IMR-90 (cell line): ENCODE measurements at regions not wholly inside any gene's neighbourhood (a gene's known extent, or its start where the extent isn't known, plus 50 kb on each side); places are given as distances from the start of the nearest gene placed in this dataset.

Experiments used
- CHD1 ChIP-seq: IDR thresholded peaks from 2 replicates; pipeline ENCODE4 v1.6.1; 2012; ENCODE audit warnings: low read depth, low read length, improper control_type of control experiment
- CTCF ChIP-seq: conservative IDR thresholded peaks from 2 replicates; pipeline ENCODE4 v1.5.1; 2012; ENCODE audit warnings: mild to moderate bottlenecking, low read depth, low read length, improper control_type of control experiment
- MAFK ChIP-seq: IDR thresholded peaks from 2 replicates; pipeline ENCODE4 v1.6.1; 2012; ENCODE audit warnings: low read depth, low read length, improper control_type of control experiment
- POLR2A ChIP-seq: IDR thresholded peaks from 2 replicates; pipeline ENCODE4 v1.6.1; 2012; ENCODE audit warnings: mild to moderate bottlenecking, low read depth, low read length

DNA sequence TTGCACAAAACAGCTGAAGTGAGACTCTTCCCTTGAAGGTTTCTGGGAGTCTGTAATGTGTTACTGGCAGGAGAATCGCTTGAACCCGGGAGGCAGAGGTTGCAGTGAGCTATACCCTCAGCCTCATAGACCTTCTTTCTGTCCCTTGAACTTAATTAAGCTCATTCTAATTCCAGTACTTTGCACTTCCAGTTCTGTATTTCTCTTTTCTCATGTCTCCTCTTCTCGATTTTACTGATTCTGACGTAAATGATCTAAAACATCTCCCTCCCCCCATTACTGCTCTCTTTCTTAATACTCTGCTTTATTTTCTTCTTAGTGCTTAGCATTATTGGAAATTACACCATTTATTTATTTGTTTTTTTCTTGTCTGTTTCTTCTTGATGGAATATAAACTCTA is 165.4 kb upstream of the P2RY1 start:
- no peak for TF ChIP-seq MAFK
- TF ChIP-seq CTCF: no peak
- TF ChIP-seq CHD1: no peak
- no peak for TF ChIP-seq POLR2A
